ENCODE measurements at regions not wholly inside any gene's neighbourhood (a gene's known extent, or its start where the extent isn't known, plus 50 kb on each side); places are given as distances from the start of the nearest gene placed in this dataset.
A peak's percentile ranks its signal among the peaks of the same experiment; 100 is the strongest.

DNA sequence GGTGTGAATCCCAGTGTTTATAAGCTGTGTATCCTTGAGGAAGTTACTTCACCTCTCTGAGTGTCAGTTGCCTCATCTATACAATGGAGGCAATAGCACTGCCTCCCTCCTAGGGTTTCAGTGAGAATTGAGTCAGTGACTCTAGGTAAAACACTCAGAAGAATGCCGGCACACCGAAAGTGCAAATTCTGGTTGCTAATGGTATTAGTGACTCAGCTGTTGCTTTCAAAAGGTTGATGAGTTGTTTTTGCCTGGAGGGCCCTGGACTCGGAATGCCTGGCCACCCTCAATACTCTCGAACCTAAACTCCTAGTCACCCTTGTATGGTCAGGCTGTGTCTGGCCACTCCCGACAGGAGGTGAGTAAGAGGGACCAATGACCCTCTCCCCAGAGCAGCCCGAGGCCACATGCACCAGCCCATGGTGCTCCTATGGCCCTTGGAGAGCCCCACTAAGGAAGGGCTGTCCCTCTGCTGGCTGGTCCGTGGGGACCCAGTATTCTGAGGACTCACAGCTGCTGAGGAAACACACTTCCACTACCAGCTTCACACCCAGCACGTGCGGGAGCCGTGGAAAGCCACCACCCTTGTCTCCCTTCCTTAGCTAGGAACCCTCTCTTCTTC is 60.2 kb downstream of the CALML3 start:
- Histone ChIP-seq H3K4me3 (no peak overlapping the region), H3K27me3 (peaks cover 0 to 9% (median 0%) of the 10 kb centered on the region in 4 donors), H3K9me3 (no peaks in the 10 kb centered on the region), H3K27ac (peak overlapping the region; percentile 71 to 82 (median 78)), H3K4me1 (peaks cover 23 to 77% (median 37%) of the 10 kb centered on the region in 3 donors), H3K36me3 (no peaks in the 10 kb centered on the region)
- no peak for TF ChIP-seq POLR2A (IDR thresholded peaks at IDR 0.05)
- TF ChIP-seq, protein P1, sequence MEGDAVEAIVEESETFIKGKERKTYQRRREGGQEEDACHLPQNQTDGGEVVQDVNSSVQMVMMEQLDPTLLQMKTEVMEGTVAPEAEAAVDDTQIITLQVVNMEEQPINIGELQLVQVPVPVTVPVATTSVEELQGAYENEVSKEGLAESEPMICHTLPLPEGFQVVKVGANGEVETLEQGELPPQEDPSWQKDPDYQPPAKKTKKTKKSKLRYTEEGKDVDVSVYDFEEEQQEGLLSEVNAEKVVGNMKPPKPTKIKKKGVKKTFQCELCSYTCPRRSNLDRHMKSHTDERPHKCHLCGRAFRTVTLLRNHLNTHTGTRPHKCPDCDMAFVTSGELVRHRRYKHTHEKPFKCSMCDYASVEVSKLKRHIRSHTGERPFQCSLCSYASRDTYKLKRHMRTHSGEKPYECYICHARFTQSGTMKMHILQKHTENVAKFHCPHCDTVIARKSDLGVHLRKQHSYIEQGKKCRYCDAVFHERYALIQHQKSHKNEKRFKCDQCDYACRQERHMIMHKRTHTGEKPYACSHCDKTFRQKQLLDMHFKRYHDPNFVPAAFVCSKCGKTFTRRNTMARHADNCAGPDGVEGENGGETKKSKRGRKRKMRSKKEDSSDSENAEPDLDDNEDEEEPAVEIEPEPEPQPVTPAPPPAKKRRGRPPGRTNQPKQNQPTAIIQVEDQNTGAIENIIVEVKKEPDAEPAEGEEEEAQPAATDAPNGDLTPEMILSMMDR (IDR thresholded peaks at IDR 0.05) = peak in 1 of 6 experiments; percentile 18
- intact Hi-C loops (cut with DNase I) = no loop called here
- WGBS, 2 donors = 30 to 57% methylated on average over 5 to 6 of the region's 10 CpGs
- no peak for DNase-seq

DNA sequence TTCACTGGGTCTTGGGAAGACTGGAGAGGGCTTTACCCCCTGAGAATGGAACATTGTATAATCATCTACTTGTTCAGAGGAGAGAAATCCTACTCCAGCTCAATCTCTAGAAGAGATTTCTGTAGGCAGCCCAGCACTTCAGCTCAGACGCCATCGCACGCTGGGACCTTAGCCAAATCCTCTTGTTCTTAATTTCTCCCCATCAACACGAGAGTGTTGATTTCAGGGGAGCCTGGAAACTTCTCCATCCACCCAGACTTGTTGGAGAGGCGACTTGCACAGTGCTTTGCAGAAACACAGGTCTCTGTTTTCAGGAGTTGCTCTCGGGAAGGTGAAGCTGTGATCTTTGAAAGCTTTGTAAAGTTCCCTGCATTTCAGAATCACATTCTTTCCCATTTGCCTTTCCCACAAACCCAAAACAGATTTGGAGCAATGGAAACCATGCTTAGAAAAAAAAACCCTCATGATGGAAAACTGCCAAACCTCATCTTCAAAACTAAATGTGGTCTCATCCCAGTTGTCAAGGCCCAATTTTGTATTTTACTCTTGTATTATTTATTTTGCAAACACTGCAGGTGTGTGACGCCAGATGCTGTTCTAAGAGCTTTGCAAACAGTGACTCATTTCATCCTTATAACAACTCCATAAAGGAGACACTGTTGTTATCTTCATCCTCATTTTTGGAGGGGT is 60.9 kb downstream of the CALML3 start:
- Histone ChIP-seq H3K27ac (peak overlapping the region; percentile 65 to 82 (median 78)), H3K27me3 (peaks cover 0 to 9% (median 0%) of the 10 kb centered on the region in 4 donors), H3K9me3 (no peaks in the 10 kb centered on the region), H3K36me3 (no peaks in the 10 kb centered on the region), H3K4me1 (peaks cover 23 to 83% (median 42%) of the 10 kb centered on the region in 3 donors), H3K4me3 (no peak overlapping the region)
- TF ChIP-seq, protein P1 (IDR thresholded peaks at IDR 0.05) = no peak
- TF ChIP-seq POLR2A (IDR thresholded peaks at IDR 0.05) = no peak
- intact Hi-C loops (cut with DNase I) = no loop called here
- DNase-seq = no peak
- 51 to 55% methylated on average over 7 of the region's 7 CpGs for WGBS, 2 donors

DNA sequence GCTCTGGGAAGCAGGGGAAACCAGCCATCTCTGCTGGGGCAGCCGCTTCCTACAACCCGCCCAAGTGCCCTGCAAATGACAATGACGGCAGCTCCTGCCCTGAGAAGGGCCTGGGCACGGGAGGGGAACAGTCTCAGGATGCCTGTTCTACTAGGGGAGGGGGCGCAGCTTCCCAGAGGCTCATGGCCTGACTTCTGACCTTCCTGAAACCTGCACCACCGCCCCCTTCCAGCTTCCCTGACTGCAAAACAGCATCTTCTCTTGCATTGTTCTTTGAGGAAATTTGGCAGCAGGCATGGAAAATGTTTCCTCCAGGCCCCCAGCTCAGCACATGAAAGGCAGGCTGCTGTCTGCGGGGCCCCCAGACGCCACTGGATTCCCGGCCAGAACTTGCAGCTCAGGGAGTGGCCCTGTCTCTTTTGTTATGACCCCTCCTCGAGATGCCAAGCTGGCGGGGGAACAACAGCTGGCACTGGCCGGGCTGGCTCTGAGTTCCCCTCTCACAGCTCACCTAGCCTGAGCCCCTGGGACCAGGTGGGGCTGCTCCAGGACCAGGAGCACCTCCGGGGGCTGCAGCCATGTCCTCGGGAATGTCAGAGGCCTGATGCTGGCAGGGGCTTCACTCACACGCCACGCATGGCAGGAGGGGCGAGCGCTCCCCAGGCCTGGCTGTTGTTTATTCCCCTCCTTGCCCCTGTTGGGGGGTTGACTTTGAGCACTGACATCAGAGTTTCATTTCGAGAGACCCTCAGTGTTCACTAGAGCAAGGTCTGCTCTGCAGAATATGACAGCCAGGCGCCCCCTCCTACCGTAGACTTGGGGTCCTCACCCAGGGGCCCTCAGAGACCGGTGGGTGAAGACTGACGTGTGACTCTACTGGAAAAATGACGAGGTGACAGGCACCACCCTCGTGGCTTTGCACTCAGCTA is 62.7 kb downstream of the CALML3 start:
- intact Hi-C loops (cut with DNase I) = no loop called here
- no peak overlapping the region for H3K4me3 ChIP-seq
- TF ChIP-seq, protein P1 (IDR thresholded peaks at IDR 0.05) = no peak
- no peak for TF ChIP-seq POLR2A (IDR thresholded peaks at IDR 0.05)
- H3K4me1 ChIP-seq = peaks cover 23 to 80% (median 42%) of the 10 kb centered on the region in 3 donors
- H3K36me3 ChIP-seq = no peaks in the 10 kb centered on the region
- H3K27me3 ChIP-seq = peaks cover 0 to 9% (median 0%) of the 10 kb centered on the region in 4 donors
- peak overlapping the region in 2 of 4 donors; percentile 10 to 26 for H3K27ac ChIP-seq
- no peaks in the 10 kb centered on the region for H3K9me3 ChIP-seq
- WGBS, 2 donors = 50 to 76% methylated on average over 11 to 17 of the region's 25 CpGs
- no peak for DNase-seq

DNA sequence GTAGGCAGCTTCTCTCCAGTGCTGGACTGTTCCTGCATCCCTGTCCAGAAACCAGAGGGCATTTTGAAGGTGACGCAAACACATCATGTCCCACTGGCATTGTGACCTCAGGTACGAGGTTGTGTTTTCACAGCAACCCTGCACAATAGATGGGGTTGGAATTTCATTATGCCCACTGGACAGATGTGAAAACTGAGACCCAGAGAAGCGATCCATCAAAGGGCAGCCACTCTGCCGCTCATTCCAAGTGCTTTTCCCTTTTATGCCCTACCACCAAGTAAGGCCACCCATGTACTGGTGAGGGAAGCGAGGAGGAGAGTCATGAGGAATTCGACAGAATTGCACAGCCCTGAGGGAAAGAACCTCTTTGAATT is 63.3 kb downstream of the CALML3 start:
- Histone ChIP-seq H3K36me3 (no peaks in the 10 kb centered on the region), H3K4me3 (no peak overlapping the region), H3K27me3 (peaks cover 0 to 9% (median 0%) of the 10 kb centered on the region in 4 donors), H3K9me3 (no peaks in the 10 kb centered on the region), H3K27ac (no peak overlapping the region), H3K4me1 (peaks cover 23 to 73% (median 37%) of the 10 kb centered on the region in 3 donors)
- intact Hi-C loops (cut with DNase I) = no loop called here
- no peak for DNase-seq
- TF ChIP-seq, protein P1 (IDR thresholded peaks at IDR 0.05) = no peak
- TF ChIP-seq POLR2A (IDR thresholded peaks at IDR 0.05) = no peak
- 86 to 95% methylated on average over 5 to 6 of the region's 6 CpGs for WGBS, 2 donors
